K562 (cell line): ENCODE measurements at regions not wholly inside any gene's neighbourhood (a gene's known extent, or its start where the extent isn't known, plus 50 kb on each side); places are given as distances from the start of the nearest gene placed in this dataset.

Experiments
- ATAC-seq: fragments of 200-7000 bp; cut with Tn5 transposase; 3 replicates; pipeline ENCODE4 v1.9.1; 2020; ENCODE audit warnings: moderate library complexity
- BruUV-seq: library from RNA; stranded (reverse); fragments of 400-500 nt; replicated peaks from 2 replicates; lab custom pipeline; 2021; lab: Mats Ljungman, UMichigan
- CTCF ChIA-PET: fragments of 300-600 bp; formaldehyde crosslinking; extraction: SDS; loops from one replicate; lab custom pipeline; 2021; ENCODE audit warnings: low intra/inter-chr PET ratio; lab: Yijun Ruan, JAX
- POLR2A ChIA-PET: fragments of 300-600, 350-650 bp; sonication (Branson Sonifier 250); formaldehyde crosslinking; extraction: SDS; loops from one replicate; lab custom pipeline; 2021; ENCODE audit warnings: antibody characterized with exemption, inconsistent platforms; lab: Yijun Ruan, JAX
- DNase-seq, 4 experiments: peaks; one replicate each; pipeline versions ENCODE4 v3.0.0 to v3.0.0-alpha.2; 2011 to 2018; ENCODE audit warnings: low spot score in 3 of 4, mixed read lengths in 3 of 4; ENCODE audit errors: extremely low read depth in 1 of 4
- FAIRE-seq: peaks from 2 replicates; lab custom pipeline; 2011; peaks lifted over from hg19 to GRCh38; lab: Jason Lieb, UNC
- H2AFZ ChIP-seq: 2 replicates; pipeline ENCODE4 v1.6.0; 2011; ENCODE audit warnings: low read depth, low read length, control low read depth, inconsistent platforms
- H3K27ac ChIP-seq: fragments of 200-600 bp; 3 replicates; pipeline ENCODE4 v1.8.0; 2011; ENCODE audit warnings: low read depth, mild to moderate bottlenecking, control low read depth, inconsistent platforms, low read length, moderate library complexity, mixed read lengths; ENCODE audit errors: extremely low read depth
- H3K27me3 ChIP-seq, 2 experiments: fragments of 300-600 bp in 1 of 2; 2 replicates in 1 of 2; 3 replicates in 1 of 2; pipeline versions ENCODE4 v1.6.0 to v1.8.0; 2011; ENCODE audit warnings: inconsistent platforms in 2 of 2, low read length in 2 of 2, mild to moderate bottlenecking in 1 of 2, mixed read lengths in 1 of 2, moderate library complexity in 1 of 2; ENCODE audit not compliant: control insufficient read depth in 2 of 2, insufficient read depth in 2 of 2
- H3K36me3 ChIP-seq: fragments of 300-600 bp; 3 replicates; pipeline ENCODE4 v1.8.0; 2011; ENCODE audit warnings: mild to moderate bottlenecking, low read length, inconsistent platforms; ENCODE audit not compliant: control insufficient read depth, insufficient read depth
- H3K4me1 ChIP-seq, 2 experiments: fragments of 200-600 bp in 1 of 2; replicated peaks in 1 of 2; 2 replicates in 1 of 2; 3 replicates in 1 of 2; pipeline versions ENCODE4 v1.5.1 to v1.8.0; 2011; ENCODE audit warnings: inconsistent platforms in 2 of 2, low read length in 2 of 2, mild to moderate bottlenecking in 1 of 2, mixed read lengths in 1 of 2, moderate library complexity in 1 of 2; ENCODE audit not compliant: control insufficient read depth in 2 of 2, insufficient read depth in 2 of 2
- H3K4me2 ChIP-seq: 2 replicates; pipeline ENCODE4 v1.6.1; 2011; ENCODE audit warnings: low read length, control low read depth, inconsistent platforms, mixed read lengths; ENCODE audit not compliant: insufficient read depth
- H3K4me3 ChIP-seq: fragments of 200-600 bp; sonication (generic), shearing (Covaris generic); 2 replicates; pipeline ENCODE4 v1.5.1; 2016; ENCODE audit warnings: control low read depth, inconsistent platforms
- H3K79me2 ChIP-seq: fragments of 200-600 bp; 3 replicates; pipeline ENCODE4 v1.8.0; 2011; ENCODE audit warnings: low read length, inconsistent platforms; ENCODE audit not compliant: control insufficient read depth, insufficient read depth
- H3K9ac ChIP-seq, 2 experiments: 2 replicates each; pipeline versions ENCODE4 v1.6.0 to v1.6.1; 2011; ENCODE audit warnings: low read depth in 2 of 2, low read length in 2 of 2, control low read depth in 1 of 2, inconsistent platforms in 1 of 2, mild to moderate bottlenecking in 1 of 2, mixed read lengths in 1 of 2; ENCODE audit not compliant: insufficient read depth in 1 of 2
- H3K9me1 ChIP-seq: one replicate; pipeline ENCODE4 v1.6.0; 2011; ENCODE audit warnings: inconsistent platforms, mild to moderate bottlenecking, low read length, moderate library complexity; ENCODE audit not compliant: control insufficient read depth, insufficient read depth
- H3K9me3 ChIP-seq: replicated peaks from 2 replicates; pipeline ENCODE4 v1.5.1; 2011; ENCODE audit warnings: low read depth, low read length, inconsistent platforms; ENCODE audit not compliant: control insufficient read depth, insufficient read depth
- H4K20me1 ChIP-seq: replicated peaks from 2 replicates; pipeline ENCODE4 v1.6.1; 2011; ENCODE audit warnings: low read length, inconsistent platforms, mixed read lengths; ENCODE audit not compliant: control insufficient read depth, insufficient read depth
- CREBBP ChIP-seq: IDR thresholded peaks from one replicate; pipeline ENCODE4 v1.6.1; 2012; ENCODE audit warnings: low read depth, mild to moderate bottlenecking, control low read depth, inconsistent platforms, low read length
- ELF1 ChIP-seq: fragments of 200-800 bp; sonication (Bioruptor generic); IDR thresholded peaks from 2 replicates; pipeline ENCODE4 v1.6.1; 2016; ENCODE audit warnings: missing genetic modification characterization, missing compliant biosample characterization
- HNRNPUL1 ChIP-seq: fragments of 200-400 bp; formaldehyde crosslinking; IDR thresholded peaks from 2 replicates; pipeline ENCODE4 v1.6.1; 2017; ENCODE audit warnings: low read length
- ILK ChIP-seq: fragments of 450-650 bp; IDR thresholded peaks from 2 replicates; pipeline ENCODE4 v1.6.1; 2016; ENCODE audit warnings: missing genetic modification characterization, low read depth, mild to moderate bottlenecking, missing compliant biosample characterization, moderate library complexity, borderline replicate concordance
- MXD1 ChIP-seq: fragments of 250-450 bp; sonication (Bioruptor Pico); IDR thresholded peaks from 2 replicates; pipeline ENCODE4 v1.8.0; 2021; ENCODE audit warnings: borderline replicate concordance, mild to moderate bottlenecking, moderate library complexity; ENCODE audit not compliant: poor library complexity, severe bottlenecking
- NCOA4 ChIP-seq: fragments of 450-650 bp; IDR thresholded peaks from 2 replicates; pipeline ENCODE4 v1.6.1; 2018; ENCODE audit warnings: mild to moderate bottlenecking; ENCODE audit not compliant: partially characterized antibody
- POLR2B ChIP-seq: fragments of 450-650 bp; IDR thresholded peaks from 2 replicates; pipeline ENCODE4 v1.6.1; 2018; ENCODE audit warnings: low read depth; ENCODE audit not compliant: partially characterized antibody
- U2AF2 ChIP-seq: fragments of 200-400 bp; formaldehyde crosslinking; optimal IDR thresholded peaks from 2 replicates; pipeline ENCODE3; 2017; ENCODE audit warnings: low read depth, mild to moderate bottlenecking, low read length
- ZFP91 ChIP-seq: sonication (generic); formaldehyde crosslinking; IDR thresholded peaks from 2 replicates; pipeline ENCODE4 v1.8.0; 2022; ENCODE audit warnings: mild to moderate bottlenecking, missing genetic modification reagents
- ZNF316 ChIP-seq: fragments of 450-650 bp; IDR thresholded peaks from 2 replicates; pipeline ENCODE4 v1.6.1; 2016
- ZNF324 ChIP-seq: fragments of 250-450 bp; sonication (Bioruptor Pico); IDR thresholded peaks from 2 replicates; pipeline ENCODE4 v1.4.0; 2020; ENCODE audit warnings: mild to moderate bottlenecking
- ZNF347 ChIP-seq: fragments of 450-650 bp; formaldehyde crosslinking; IDR thresholded peaks from 2 replicates; pipeline ENCODE4 v1.4.0; 2020; ENCODE audit warnings: low read depth, mild to moderate bottlenecking, moderate library complexity
- ZNF586 ChIP-seq: fragments of 450-650 bp; formaldehyde crosslinking; conservative IDR thresholded peaks from 2 replicates; pipeline ENCODE4 v1.4.0; 2020; ENCODE audit warnings: mild to moderate bottlenecking, moderate library complexity
- ZNF79 ChIP-seq: fragments of 250-450 bp; sonication (Bioruptor Pico); IDR thresholded peaks from 2 replicates; pipeline ENCODE4 v1.4.0; 2020; ENCODE audit warnings: low read depth, mild to moderate bottlenecking, moderate library complexity
- WGBS: fragments of 100-300 bp; shearing (Covaris generic); methylation state at CpG from one replicate; pipeline ENCODE4 v1.1.6; 2016; ENCODE audit warnings: low coverage, mixed read lengths; ENCODE audit not compliant: insufficient coverage; ENCODE audit errors: missing lambda C conversion rate; 5-methylcytosine and 5-hydroxymethylcytosine counted together
- in situ Hi-C: fragments of 300-500 bp; cut with MboI; formaldehyde crosslinking; loops from 4 replicates; pipeline ENCODE4 v1.15.0; 2018; ENCODE audit warnings: inconsistent platforms, mixed read lengths
- intact Hi-C: fragments of 100-400 bp; cut with micrococcal nuclease; formaldehyde crosslinking; loops from 2 replicates; pipeline ENCODE4 v1.14.2; 2022

GRCh38 chr12:46503637-46504175 lies 131.1 kb upstream of the SLC38A2 start:
- no peaks in the 10 kb centered on the region for H3K27me3 ChIP-seq
- H3K27ac ChIP-seq = no peak overlapping the region
- no peak overlapping the region for H2AFZ ChIP-seq
- intact Hi-C loops (no loop called here), in situ Hi-C loops (no loop called here)
- H3K9me1 ChIP-seq = no peaks in the 10 kb centered on the region
- no peak overlapping the region for H3K4me2 ChIP-seq
- ChIA-PET CTCF (no interaction called here), POLR2A (interaction anchor here (0.6 kb wide), 1 partner anchor 410 kb away, joined by 3 read pairs; no protein-coding TSS in a partner anchor)
- ATAC-seq = no peak
- no peaks in the 10 kb centered on the region for H3K36me3 ChIP-seq
- no peaks in the 10 kb centered on the region for H3K79me2 ChIP-seq
- WGBS = 44% methylated on average over 1 of the region's 1 CpG
- H3K9ac ChIP-seq = no peak overlapping the region
- no peak for TF ChIP-seq ZFP91 (CRISPR knock-in tag)
- no peak for TF ChIP-seq ILK (tag)
- TF ChIP-seq ELF1 = no peak
- TF ChIP-seq NCOA4 = no peak
- no peak for TF ChIP-seq ZNF324
- TF ChIP-seq CREBBP = no peak
- no peak for TF ChIP-seq ZNF586 (CRISPR knock-in tag)
- no peak for TF ChIP-seq U2AF2
- TF ChIP-seq HNRNPUL1 = no peak
- TF ChIP-seq MXD1 (CRISPR knock-in tag) = no peak
- no peak for TF ChIP-seq ZNF79
- no peak for TF ChIP-seq POLR2B
- TF ChIP-seq ZNF316 = no peak
- no peak for TF ChIP-seq ZNF347
- no peak overlapping the region for H3K4me3 ChIP-seq
- no peaks in the 10 kb centered on the region for H3K4me1 ChIP-seq
- no peaks in the 10 kb centered on the region for H4K20me1 ChIP-seq
- no peak for FAIRE-seq
- no TSS peak for BruUV-seq
- peaks cover 3% of the 10 kb centered on the region for H3K9me3 ChIP-seq
- DNase-seq = no peak
